PC-9 (cell line): ENCODE measurements at regions not wholly inside any gene's neighbourhood (a gene's known extent, or its start where the extent isn't known, plus 50 kb on each side); places are given as distances from the start of the nearest gene placed in this dataset.
A peak's percentile ranks its signal among the peaks of the same experiment; 100 is the strongest.

Experiments
- BruUV-seq: library from RNA; stranded (reverse); fragments of 400-500 nt; replicated peaks from 2 replicates; lab custom pipeline; 2021; lab: Mats Ljungman, UMichigan
- CTCF ChIA-PET: fragments of 300-600 bp; sonication (Branson Sonifier 250); formaldehyde crosslinking; loops from one replicate; lab custom pipeline; 2022; ENCODE audit warnings: antibody characterized with exemption; lab: Charles Lee
- POLR2A ChIA-PET: fragments of 300-600 bp; sonication (Branson Sonifier 250); formaldehyde crosslinking; loops from one replicate; lab custom pipeline; 2022; ENCODE audit warnings: antibody characterized with exemption; ENCODE audit not compliant: unreplicated experiment; lab: Charles Lee
- DNase-seq, 2 experiments: peaks; one replicate each; pipeline versions ENCODE4 v3.0.0 to v3.0.0-alpha.2; 2015 to 2022; ENCODE audit warnings: mixed read lengths in 1 of 2
- H2AFZ ChIP-seq: fragments of 200-600 bp; sonication (generic); 2 replicates; pipeline ENCODE4 v1.8.1; 2017; ENCODE audit warnings: antibody characterized with exemption
- H3F3A ChIP-seq: fragments of 200-600 bp; sonication (generic); 2 replicates; pipeline ENCODE4 v1.8.1; 2017; ENCODE audit warnings: antibody characterized with exemption, mild to moderate bottlenecking, low read depth; ENCODE audit not compliant: insufficient read depth
- H3K27ac ChIP-seq: fragments of 200-600 bp; sonication (generic); 2 replicates; pipeline ENCODE4 v1.6.1; 2016; ENCODE audit warnings: mixed run types
- H3K27me3 ChIP-seq: fragments of 200-600 bp; sonication (generic); 2 replicates; pipeline ENCODE4 v1.6.1; 2016; ENCODE audit warnings: low read depth, mixed run types; ENCODE audit not compliant: insufficient read depth
- H3K36me3 ChIP-seq: fragments of 200-600 bp; sonication (generic); 2 replicates; pipeline ENCODE4 v1.6.1; 2016; ENCODE audit warnings: low read depth, mixed run types
- H3K4me1 ChIP-seq: fragments of 200-600 bp; sonication (generic); replicated peaks from 2 replicates; pipeline ENCODE4 v1.6.1; 2016; ENCODE audit warnings: mixed run types; ENCODE audit not compliant: insufficient read depth
- H3K4me2 ChIP-seq: fragments of 200-600 bp; sonication (generic); 2 replicates; pipeline ENCODE4 v1.6.1; 2017; ENCODE audit warnings: mixed run types
- H3K4me3 ChIP-seq: fragments of 200-600 bp; sonication (generic); 2 replicates; pipeline ENCODE4 v1.6.1; 2016; ENCODE audit warnings: mixed run types
- H3K79me2 ChIP-seq: fragments of 200-600 bp; sonication (generic); 2 replicates; pipeline ENCODE4 v1.6.1; 2017; ENCODE audit warnings: low read depth, mixed run types
- H3K9me2 ChIP-seq: fragments of 200-600 bp; sonication (generic); 2 replicates; pipeline ENCODE4 v1.8.1; 2017; ENCODE audit warnings: mild to moderate bottlenecking; ENCODE audit not compliant: insufficient read depth
- H3K9me3 ChIP-seq: fragments of 200-600 bp; sonication (generic); 2 replicates; pipeline ENCODE4 v1.8.1; 2016; ENCODE audit warnings: low read depth; ENCODE audit not compliant: insufficient read depth
- H4K20me1 ChIP-seq: fragments of 200-600 bp; sonication (generic); 2 replicates; pipeline ENCODE4 v1.8.1; 2017; ENCODE audit not compliant: insufficient read depth
- EZH2 ChIP-seq: fragments of 200-600 bp; sonication (generic); IDR thresholded peaks from 2 replicates; pipeline ENCODE4 v1.8.0; 2017; ENCODE audit warnings: antibody characterized with exemption, low read depth
- intact Hi-C: fragments of 100-400 bp; cut with micrococcal nuclease; formaldehyde crosslinking; loops from one replicate; pipeline ENCODE4 v1.10.0; 2022; ENCODE audit not compliant: unreplicated experiment
- TF ChIP-seq, protein P1 (sequence below): fragments of 200-600 bp; sonication (generic); conservative IDR thresholded peaks from 2 replicates; pipeline ENCODE4 v1.6.1; 2017; ENCODE audit warnings: mixed run types, antibody characterized with exemption, mild to moderate bottlenecking, moderate library complexity

DNA sequence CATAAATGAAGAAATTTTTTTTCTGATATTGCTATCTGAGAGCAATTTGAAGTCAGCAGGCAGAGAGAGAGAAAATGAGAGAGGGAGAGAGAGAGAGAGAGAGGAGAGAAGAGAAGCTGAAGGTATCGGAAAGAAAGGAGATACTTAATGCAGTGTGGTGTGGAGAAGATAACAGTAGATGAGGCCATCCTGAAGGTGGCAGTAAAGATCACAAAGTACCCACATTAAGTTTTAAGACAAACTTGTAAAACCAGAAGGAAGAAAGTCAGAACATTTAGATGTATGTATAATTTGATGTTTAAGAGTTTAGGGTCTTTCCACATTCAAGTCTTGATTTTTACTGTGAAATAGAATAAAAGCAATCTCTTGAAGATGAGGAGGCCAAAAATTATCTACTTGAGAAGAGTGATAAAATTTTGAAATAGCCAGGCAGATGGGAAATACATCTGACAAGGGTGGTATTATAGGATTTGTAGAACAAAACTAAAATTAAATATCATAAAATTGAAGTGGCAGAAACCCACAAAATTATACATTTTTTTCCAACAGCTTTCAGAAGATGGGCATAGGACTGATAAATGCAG is 1753.4 kb downstream of the MRPL39 start:
- no TSS peak for BruUV-seq
- H3K27me3 ChIP-seq, result no peaks in the 10 kb centered on the region
- no peak overlapping the region for H2AFZ ChIP-seq
- TF ChIP-seq, protein P1, sequence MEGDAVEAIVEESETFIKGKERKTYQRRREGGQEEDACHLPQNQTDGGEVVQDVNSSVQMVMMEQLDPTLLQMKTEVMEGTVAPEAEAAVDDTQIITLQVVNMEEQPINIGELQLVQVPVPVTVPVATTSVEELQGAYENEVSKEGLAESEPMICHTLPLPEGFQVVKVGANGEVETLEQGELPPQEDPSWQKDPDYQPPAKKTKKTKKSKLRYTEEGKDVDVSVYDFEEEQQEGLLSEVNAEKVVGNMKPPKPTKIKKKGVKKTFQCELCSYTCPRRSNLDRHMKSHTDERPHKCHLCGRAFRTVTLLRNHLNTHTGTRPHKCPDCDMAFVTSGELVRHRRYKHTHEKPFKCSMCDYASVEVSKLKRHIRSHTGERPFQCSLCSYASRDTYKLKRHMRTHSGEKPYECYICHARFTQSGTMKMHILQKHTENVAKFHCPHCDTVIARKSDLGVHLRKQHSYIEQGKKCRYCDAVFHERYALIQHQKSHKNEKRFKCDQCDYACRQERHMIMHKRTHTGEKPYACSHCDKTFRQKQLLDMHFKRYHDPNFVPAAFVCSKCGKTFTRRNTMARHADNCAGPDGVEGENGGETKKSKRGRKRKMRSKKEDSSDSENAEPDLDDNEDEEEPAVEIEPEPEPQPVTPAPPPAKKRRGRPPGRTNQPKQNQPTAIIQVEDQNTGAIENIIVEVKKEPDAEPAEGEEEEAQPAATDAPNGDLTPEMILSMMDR, result peak; percentile 39; the same call in 1 of the 2 replicates
- no peak for TF ChIP-seq EZH2
- intact Hi-C loops, result loop anchor here (10.0 kb wide), 1 partner anchor 661 kb away; no protein-coding TSS in a partner anchor
- no peaks in the 10 kb centered on the region for H4K20me1 ChIP-seq
- no peaks in the 10 kb centered on the region for H3K9me3 ChIP-seq
- H3K4me1 ChIP-seq, result no peaks in the 10 kb centered on the region
- no peak for DNase-seq
- H3K9me2 ChIP-seq, result no peaks in the 10 kb centered on the region
- no peak overlapping the region for H3K4me3 ChIP-seq
- ChIA-PET POLR2A (no interaction called here), CTCF (no interaction called here)
- no peaks in the 10 kb centered on the region for H3K79me2 ChIP-seq
- H3K4me2 ChIP-seq, result no peak overlapping the region
- no peaks in the 10 kb centered on the region for H3K36me3 ChIP-seq
- H3K27ac ChIP-seq, result no peak overlapping the region
- H3F3A ChIP-seq, result no peaks in the 10 kb centered on the region

DNA sequence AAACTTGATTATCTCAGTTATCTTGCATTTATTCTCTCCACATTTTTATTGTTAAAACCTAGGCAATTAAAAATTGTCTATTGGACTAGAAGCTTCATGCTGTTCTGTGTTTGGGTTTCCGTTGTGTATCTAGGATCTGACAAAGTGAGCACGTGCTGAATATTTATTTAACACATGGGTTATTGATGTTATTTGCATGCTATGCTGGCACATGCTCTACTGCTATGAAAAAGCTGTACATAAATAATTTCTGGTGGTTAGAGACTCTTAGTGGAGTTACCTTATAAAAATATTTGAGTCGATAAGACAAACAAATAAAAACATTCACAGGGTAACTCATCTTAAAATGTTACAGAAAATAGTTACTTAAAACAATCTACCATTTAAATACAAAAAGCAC is 1769.7 kb downstream of the MRPL39 start:
- no peak overlapping the region for H3K4me2 ChIP-seq
- no peak overlapping the region for H3K27ac ChIP-seq
- ChIA-PET POLR2A (no interaction called here), CTCF (no interaction called here)
- H3K9me3 ChIP-seq, result no peaks in the 10 kb centered on the region
- no peak for DNase-seq
- no peaks in the 10 kb centered on the region for H3K4me1 ChIP-seq
- no peaks in the 10 kb centered on the region for H3K27me3 ChIP-seq
- TF ChIP-seq EZH2, result no peak
- TF ChIP-seq, protein P1, result no peak
- no peaks in the 10 kb centered on the region for H3K79me2 ChIP-seq
- H2AFZ ChIP-seq, result no peak overlapping the region
- intact Hi-C loops, result no loop called here
- no peaks in the 10 kb centered on the region for H4K20me1 ChIP-seq
- no peaks in the 10 kb centered on the region for H3K9me2 ChIP-seq
- no peaks in the 10 kb centered on the region for H3K36me3 ChIP-seq
- H3K4me3 ChIP-seq, result no peak overlapping the region
- H3F3A ChIP-seq, result no peaks in the 10 kb centered on the region
- no TSS peak for BruUV-seq

DNA sequence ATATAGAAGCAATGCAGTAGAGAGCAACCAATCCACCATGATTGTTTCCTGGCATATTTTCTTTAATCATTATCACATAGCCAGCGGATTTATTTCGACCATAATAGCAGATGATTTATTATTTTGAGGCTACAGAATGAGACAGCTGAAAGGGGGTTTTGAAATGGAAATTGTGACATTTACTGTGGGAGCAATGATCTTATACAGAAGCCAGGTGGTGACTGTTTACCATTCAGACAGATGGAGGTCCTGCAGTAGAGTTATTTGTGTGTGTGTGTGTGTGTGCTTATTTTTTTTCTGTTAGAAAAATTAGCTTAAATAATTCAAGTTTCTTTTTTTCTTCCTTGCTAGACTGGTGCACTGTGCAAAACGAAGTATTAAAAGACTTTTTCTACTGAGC is 1784.5 kb downstream of the MRPL39 start:
- H3K4me2 ChIP-seq, result no peak overlapping the region
- no peaks in the 10 kb centered on the region for H4K20me1 ChIP-seq
- H3K27ac ChIP-seq, result no peak overlapping the region
- no peaks in the 10 kb centered on the region for H3F3A ChIP-seq
- TF ChIP-seq EZH2, result no peak
- TF ChIP-seq, protein P1, result no peak
- H3K79me2 ChIP-seq, result no peaks in the 10 kb centered on the region
- no peak overlapping the region for H3K4me3 ChIP-seq
- DNase-seq, result no peak
- no peaks in the 10 kb centered on the region for H3K36me3 ChIP-seq
- no peaks in the 10 kb centered on the region for H3K9me3 ChIP-seq
- BruUV-seq, result no TSS peak
- H3K4me1 ChIP-seq, result no peaks in the 10 kb centered on the region
- intact Hi-C loops, result no loop called here
- no peaks in the 10 kb centered on the region for H3K9me2 ChIP-seq
- ChIA-PET POLR2A (no interaction called here), CTCF (no interaction called here)
- no peak overlapping the region for H2AFZ ChIP-seq
- H3K27me3 ChIP-seq, result no peaks in the 10 kb centered on the region
